Stimulated activated naive CD4-positive, alpha-beta T cell (primary cell): ENCODE measurements at regions not wholly inside any gene's neighbourhood (a gene's known extent, or its start where the extent isn't known, plus 50 kb on each side); places are given as distances from the start of the nearest gene placed in this dataset.
"Not testable (repeated sequence)": the region's sequence is repeated elsewhere in the genome, so short reads cannot be mapped to it uniquely, and the experiment has no call there.

Experiments used
- DNase-seq, 6 experiments: peaks; one replicate each; lab custom pipeline; 2025; lab: John Stamatoyannopoulos, UW

DNA sequence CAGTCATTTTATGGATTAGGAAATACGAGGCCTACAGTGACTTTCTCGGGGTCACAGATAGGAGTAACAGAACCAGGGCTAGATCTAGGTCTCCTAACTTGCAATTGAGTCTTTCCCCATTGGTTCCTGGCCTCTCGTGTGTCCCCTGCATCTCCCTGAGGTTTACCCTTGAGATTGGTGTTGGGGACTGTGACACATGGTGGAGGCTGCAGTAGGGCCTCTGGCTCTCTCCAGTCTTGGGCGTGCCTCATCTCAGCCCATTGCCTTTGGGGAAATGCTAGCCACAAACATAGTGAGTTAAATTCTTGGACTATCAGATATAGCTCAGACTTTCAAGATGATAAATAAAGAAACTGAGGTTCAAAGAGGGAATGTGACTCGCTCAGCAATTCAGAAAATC, 212.1 kb downstream of the KCNRG start:
- no peak for DNase-seq

DNA sequence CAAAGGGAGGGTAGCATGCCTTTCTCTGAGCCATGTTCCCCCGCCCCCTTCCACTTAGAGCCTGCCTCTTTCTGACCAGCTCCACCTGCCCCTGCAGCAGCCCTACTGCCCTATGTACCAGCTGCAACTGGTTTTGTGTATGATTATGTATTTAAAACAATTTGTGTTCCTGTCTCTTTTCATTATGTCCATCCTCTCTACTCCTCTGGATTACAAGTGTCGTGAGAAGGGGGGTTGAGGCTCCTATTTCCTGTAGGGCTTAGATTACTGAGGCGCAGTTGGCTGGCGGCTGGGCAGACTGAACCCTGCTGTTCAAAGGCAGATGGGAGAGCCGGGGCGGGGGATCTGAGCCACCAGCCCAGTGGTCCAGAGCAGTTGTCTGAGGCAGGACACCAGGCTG, 213.3 kb downstream of the KCNRG start:
- DNase-seq = no peak

- DNase-seq = no peak
Observed at GRCh38 chr13:50229960-50230661, 214.9 kb downstream of the KCNRG start.

GRCh38 chr13:50230662-50230978, 215.4 kb downstream of the KCNRG start:
- DNase-seq = no peak

- not testable (repeated sequence) for DNase-seq
Observed at GRCh38 chr13:50233574-50233973, 218.3 kb downstream of the KCNRG start.

DNA sequence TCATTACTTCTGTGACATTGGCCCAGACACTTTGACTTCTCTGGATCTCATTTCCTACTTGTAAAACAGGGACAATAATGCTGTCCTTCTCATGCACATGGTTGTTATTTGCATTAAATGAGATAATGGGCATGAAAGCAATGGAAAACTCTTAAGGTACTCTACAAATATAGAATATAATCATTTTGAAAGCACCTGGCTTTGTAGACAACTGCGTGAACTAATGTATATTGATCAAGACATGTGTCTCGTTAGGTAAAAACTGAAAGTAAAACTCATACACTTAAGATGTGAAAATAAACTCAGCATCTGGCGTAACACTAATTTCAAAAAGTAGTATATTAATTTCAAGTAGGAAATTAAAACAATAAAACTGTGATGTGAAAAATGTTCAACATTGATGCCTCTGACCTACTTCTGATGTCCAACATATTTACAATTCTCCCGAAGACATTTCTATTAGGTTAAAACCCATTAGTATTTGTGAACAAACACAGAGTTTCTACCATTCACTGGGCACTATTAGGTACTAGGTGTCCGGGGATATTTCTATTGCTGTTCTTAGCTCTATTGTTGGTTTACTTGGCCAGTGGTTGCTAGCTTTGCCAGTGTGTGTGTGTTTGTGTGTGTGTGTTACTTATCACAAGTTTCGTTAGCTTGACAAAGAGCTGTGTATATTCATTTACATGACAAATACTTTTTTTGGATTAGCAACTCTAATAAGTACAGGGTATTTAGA, 220.5 kb downstream of the KCNRG start:
- no peak for DNase-seq

GRCh38 chr13:50236898-50237318, 221.7 kb downstream of the KCNRG start:
- no peak for DNase-seq

GRCh38 chr13:50238922-50239321, 223.7 kb downstream of the KCNRG start:
- no peak for DNase-seq

DNA sequence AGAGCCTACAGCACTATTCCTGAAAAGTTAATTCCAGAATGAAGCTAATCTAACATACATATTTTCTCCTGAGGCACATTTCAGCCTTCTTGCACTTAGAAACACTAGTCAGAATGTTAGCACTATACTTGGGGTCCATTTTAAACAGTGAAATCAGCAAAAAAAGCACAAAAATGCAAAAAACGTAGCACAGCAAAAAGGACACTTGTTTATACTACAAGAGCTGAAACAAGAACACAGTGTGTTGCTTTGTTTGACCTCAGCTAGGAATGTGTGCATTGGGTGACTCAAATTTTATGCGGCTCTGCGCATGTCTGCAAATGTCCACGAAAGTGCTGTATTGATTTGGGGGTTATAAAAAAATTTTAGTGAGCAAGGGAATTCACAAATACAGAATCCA, 226.2 kb downstream of the KCNRG start:
- DNase-seq = no peak

- DNase-seq = no peak
Observed at GRCh38 chr13:50243931-50244330, 228.7 kb downstream of the KCNRG start.

GRCh38 chr13:50244355-50244712, 229.1 kb downstream of the KCNRG start:
- DNase-seq = no peak

GRCh38 chr13:50244713-50245574, 229.7 kb downstream of the KCNRG start:
- DNase-seq = no peak

DNA sequence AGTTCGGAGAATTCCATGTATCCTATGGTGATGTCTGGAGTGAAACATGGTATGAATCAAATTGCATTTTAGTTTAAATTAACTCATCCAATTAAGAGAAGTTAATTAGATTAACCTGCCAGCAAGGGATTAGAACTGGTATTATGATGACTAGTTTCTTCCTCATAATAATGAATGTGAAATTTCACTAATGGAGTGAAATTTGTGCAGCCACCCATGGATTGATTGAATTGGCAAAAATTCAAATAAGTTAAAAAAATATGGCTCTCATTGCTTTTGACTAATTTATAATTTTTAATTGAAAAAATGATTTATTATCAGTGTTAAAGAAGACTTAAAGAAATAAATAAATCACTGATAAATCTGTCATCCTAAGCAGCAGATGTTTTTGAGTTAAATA, 232.0 kb downstream of the KCNRG start:
- DNase-seq = no peak

- DNase-seq = no peak
Observed at GRCh38 chr13:50248516-50249143, 233.4 kb downstream of the KCNRG start.

DNA sequence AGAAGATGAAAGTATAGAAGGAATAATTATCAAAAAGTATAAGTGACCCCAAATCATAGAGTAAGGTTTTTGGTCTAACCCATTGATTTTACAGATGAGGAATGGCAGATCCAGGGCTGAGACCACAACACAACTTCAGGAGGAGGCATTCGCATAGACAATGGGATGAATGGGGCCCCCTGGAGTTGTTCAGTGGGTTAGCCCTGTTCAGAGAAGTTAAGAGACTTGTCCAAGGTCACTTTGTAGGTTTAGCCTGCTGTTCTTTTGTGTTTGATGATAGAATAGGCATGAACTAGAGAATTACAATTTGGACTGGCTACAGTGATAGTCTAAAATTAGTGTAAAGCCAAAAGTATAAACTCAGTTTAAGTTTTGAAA, 233.9 kb downstream of the KCNRG start:
- no peak for DNase-seq

- no peak for DNase-seq
Observed at GRCh38 chr13:50250401-50250800, 235.2 kb downstream of the KCNRG start.

- DNase-seq = no peak
Observed at GRCh38 chr13:50255639-50256038, 240.4 kb downstream of the KCNRG start.

- not testable (repeated sequence) for DNase-seq
Observed at GRCh38 chr13:50256536-50257321, 241.5 kb downstream of the KCNRG start.

- no peak for DNase-seq
Observed at GRCh38 chr13:50257646-50258045, 242.4 kb downstream of the KCNRG start.

GRCh38 chr13:50261130-50261901, 246.1 kb downstream of the KCNRG start:
- no peak for DNase-seq

DNA sequence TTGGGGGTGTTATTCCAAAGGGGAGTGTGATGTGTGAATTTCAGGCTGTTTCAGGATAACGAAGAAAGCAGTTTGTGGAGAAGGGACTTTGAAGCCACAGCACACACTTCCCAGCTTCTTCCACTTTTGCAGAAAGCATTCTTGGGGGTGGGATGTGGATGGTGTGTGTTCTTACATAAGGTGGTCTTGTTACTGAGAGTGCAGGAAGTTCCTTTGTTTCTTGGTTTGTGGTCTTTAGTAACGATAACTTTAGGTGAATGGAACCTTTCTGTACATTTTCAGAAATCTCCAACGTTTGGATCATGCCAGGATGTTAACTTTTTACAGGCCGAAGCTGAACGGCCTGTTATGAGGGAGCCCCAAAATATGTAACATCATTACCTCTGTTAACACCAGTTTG, 251.8 kb downstream of the KCNRG start:
- DNase-seq = no peak
